Natural killer cell (primary cell): ENCODE measurements at regions not wholly inside any gene's neighbourhood (a gene's known extent, or its start where the extent isn't known, plus 50 kb on each side); places are given as distances from the start of the nearest gene placed in this dataset.
A peak's percentile ranks its signal among the peaks of the same experiment; 100 is the strongest.
"Not testable (repeated sequence)": the region's sequence is repeated elsewhere in the genome, so short reads cannot be mapped to it uniquely, and the experiment has no call there.

Experiments used
- ATAC-seq, 3 donors: fragments of 150-1000 bp in 2 of 3; fragments of 200-7000 bp in 1 of 3; cut with Tn5 transposase; 1 replicate in 1 of 3; 2 replicates in 2 of 3; pipeline ENCODE4 v1.10.0; 2021; ENCODE audit warnings: mild to moderate bottlenecking in 2 of 3, moderate library complexity in 2 of 3
- DNase-seq, 2 donors: peaks; one replicate each; pipeline versions ENCODE4 v3.0.0 to v3.0.0-alpha.2; 2013 to 2021; ENCODE audit warnings: mixed read lengths in 1 of 2
- H3K27ac ChIP-seq: one replicate; pipeline ENCODE4 v1.5.1; 2013; ENCODE audit warnings: mild to moderate bottlenecking, low read length
- H3K27me3 ChIP-seq: one replicate; pipeline ENCODE4 v1.6.1; 2013; ENCODE audit warnings: low read length; ENCODE audit not compliant: control insufficient read depth, insufficient read depth
- H3K36me3 ChIP-seq: one replicate; pipeline ENCODE4 v1.6.1; 2013; ENCODE audit warnings: low read length; ENCODE audit not compliant: control insufficient read depth, insufficient read depth
- H3K4me1 ChIP-seq: one replicate; pipeline ENCODE4 v1.6.1; 2013; ENCODE audit warnings: low read length; ENCODE audit not compliant: control insufficient read depth, insufficient read depth
- H3K4me3 ChIP-seq: one replicate; pipeline ENCODE4 v1.5.1; 2013; ENCODE audit warnings: low read length
- H3K9me3 ChIP-seq: one replicate; pipeline ENCODE4 v1.6.1; 2013; ENCODE audit warnings: low read length; ENCODE audit not compliant: control insufficient read depth, insufficient read depth
- H3K27ac Mint-ChIP-seq, 2 donors: one replicate each; pipeline ENCODE4 v1.8.0; 2022; ENCODE audit warnings: mild to moderate bottlenecking in 2 of 2, mixed read lengths in 2 of 2, moderate library complexity in 1 of 2
- H3K27me3 Mint-ChIP-seq, 2 donors: one replicate each; pipeline ENCODE4 v1.8.0; 2022; ENCODE audit warnings: low read depth in 2 of 2, mixed read lengths in 2 of 2
- H3K36me3 Mint-ChIP-seq: one replicate; pipeline ENCODE4 v1.8.0; 2022; ENCODE audit warnings: mixed read lengths
- H3K4me1 Mint-ChIP-seq, 2 donors: one replicate each; pipeline ENCODE4 v1.8.0; 2022; ENCODE audit warnings: mixed read lengths in 2 of 2
- H3K4me3 Mint-ChIP-seq: one replicate; pipeline ENCODE4 v1.8.0; 2022; ENCODE audit warnings: mild to moderate bottlenecking, moderate library complexity, mixed read lengths
- H3K9me3 Mint-ChIP-seq, 2 donors: one replicate each; pipeline ENCODE4 v1.8.0; 2022; ENCODE audit warnings: mixed read lengths in 2 of 2
- WGBS: methylation state at CpG from one replicate; pipeline ENCODE4 v1.1.7; 2013; ENCODE audit warnings: missing lambda C conversion rate; ENCODE audit not compliant: insufficient coverage; 5-methylcytosine and 5-hydroxymethylcytosine counted together
- intact Hi-C: fragments of 100-400 bp; cut with micrococcal nuclease; formaldehyde crosslinking; loops from one replicate; pipeline ENCODE4 v1.14.2; 2022
- TF ChIP-seq, protein P1 (sequence below): fragments of 200-600 bp; IDR thresholded peaks from one replicate; pipeline ENCODE4 v1.8.0; 2022; ENCODE audit warnings: antibody characterized with exemption

DNA sequence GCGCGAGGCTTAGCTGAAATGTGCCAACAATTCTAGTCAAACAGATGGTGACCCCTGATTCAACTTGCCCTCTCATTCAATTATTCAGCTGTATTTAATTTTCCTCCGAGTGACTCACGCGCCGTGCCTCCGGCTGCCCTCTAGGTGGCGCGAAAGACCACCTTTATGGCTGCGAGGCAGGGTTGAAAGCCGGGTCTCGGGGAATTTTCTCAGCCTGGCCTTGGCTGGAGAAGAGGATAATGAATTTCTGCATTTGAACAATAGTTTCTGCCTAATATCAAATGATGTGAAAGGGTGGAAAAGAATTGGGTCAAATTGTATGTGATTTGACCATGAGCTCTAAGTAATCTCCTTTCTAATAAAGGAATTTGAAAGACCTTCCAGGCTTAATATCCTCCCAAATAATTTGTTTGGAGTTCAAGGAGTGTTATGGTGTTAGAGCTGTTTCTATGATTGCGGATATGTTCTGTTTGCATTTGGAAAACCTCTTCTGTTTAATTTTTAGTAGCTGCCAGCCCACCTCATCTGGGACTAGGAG, 310.9 kb downstream of the ZNF536 start:
- intact Hi-C loops: loop anchor here (1.0 to 10.0 kb wide), 2 partner anchors 862 to 1541 kb away; no protein-coding TSS in a partner anchor
- no peaks in the 10 kb centered on the region for H3K4me1 Mint-ChIP-seq
- H3K9me3 ChIP-seq: no peaks in the 10 kb centered on the region
- no peaks in the 10 kb centered on the region for H3K36me3 Mint-ChIP-seq
- no peak overlapping the region for H3K27ac Mint-ChIP-seq
- H3K27ac ChIP-seq: no peak overlapping the region
- H3K9me3 Mint-ChIP-seq: no peaks in the 10 kb centered on the region
- no peak overlapping the region for H3K4me3 ChIP-seq
- 6% methylated on average over 13 of the region's 13 CpGs for WGBS
- H3K4me3 Mint-ChIP-seq: no peak overlapping the region
- H3K36me3 ChIP-seq: no peaks in the 10 kb centered on the region
- DNase-seq (peak; percentile 25 to 63), ATAC-seq (peak in 2 of 3 donors; percentile 38 to 67)
- H3K4me1 ChIP-seq: no peaks in the 10 kb centered on the region
- TF ChIP-seq, protein P1, sequence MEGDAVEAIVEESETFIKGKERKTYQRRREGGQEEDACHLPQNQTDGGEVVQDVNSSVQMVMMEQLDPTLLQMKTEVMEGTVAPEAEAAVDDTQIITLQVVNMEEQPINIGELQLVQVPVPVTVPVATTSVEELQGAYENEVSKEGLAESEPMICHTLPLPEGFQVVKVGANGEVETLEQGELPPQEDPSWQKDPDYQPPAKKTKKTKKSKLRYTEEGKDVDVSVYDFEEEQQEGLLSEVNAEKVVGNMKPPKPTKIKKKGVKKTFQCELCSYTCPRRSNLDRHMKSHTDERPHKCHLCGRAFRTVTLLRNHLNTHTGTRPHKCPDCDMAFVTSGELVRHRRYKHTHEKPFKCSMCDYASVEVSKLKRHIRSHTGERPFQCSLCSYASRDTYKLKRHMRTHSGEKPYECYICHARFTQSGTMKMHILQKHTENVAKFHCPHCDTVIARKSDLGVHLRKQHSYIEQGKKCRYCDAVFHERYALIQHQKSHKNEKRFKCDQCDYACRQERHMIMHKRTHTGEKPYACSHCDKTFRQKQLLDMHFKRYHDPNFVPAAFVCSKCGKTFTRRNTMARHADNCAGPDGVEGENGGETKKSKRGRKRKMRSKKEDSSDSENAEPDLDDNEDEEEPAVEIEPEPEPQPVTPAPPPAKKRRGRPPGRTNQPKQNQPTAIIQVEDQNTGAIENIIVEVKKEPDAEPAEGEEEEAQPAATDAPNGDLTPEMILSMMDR: peak; percentile 81
- no peaks in the 10 kb centered on the region for H3K27me3 ChIP-seq
- H3K27me3 Mint-ChIP-seq: peaks cover 32 to 50% of the 10 kb centered on the region in 2 donors

DNA sequence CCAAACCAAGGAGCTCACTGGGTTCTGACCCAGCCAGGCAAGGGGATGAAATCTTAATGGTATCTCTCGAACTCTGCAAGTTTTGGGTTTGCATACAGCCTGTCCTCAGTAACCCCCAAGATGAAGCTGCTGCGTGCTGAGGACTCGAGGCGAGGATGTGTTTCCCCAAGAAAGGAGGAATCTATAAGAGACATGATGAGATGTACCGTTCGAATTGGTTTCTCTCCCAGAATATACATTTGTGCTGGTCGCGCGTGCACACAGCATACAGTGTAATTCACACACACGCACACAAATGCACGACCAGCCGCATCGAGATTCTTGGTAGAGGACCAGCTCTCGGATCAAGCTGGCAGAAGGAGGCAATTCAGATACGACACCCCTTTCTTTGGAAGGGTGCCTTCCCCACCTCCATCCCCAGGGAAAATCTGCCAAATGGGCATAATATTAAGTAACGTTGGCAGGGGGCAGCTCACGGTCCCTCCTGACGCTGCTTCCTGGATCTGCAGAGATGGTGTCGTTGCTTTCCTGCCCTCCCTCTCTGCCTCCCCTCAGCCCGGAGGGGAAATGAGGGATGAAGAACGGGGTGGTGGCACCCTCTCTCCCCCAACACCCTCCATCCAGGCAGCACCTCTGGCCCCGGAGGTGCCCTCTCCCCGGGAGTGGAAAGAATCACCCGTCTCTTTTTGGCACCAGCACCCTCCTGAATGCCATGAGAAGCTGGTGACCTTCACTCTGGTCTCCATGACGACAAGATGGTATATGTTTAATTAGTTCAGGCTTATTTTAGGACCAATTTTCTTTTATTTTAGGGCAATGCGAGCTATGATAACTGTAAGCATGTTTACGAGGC, 310.2 kb downstream of the ZNF536 start:
- TF ChIP-seq, protein P1: no peak
- no peak overlapping the region for H3K27ac Mint-ChIP-seq
- H3K4me1 Mint-ChIP-seq: no peaks in the 10 kb centered on the region

DNA sequence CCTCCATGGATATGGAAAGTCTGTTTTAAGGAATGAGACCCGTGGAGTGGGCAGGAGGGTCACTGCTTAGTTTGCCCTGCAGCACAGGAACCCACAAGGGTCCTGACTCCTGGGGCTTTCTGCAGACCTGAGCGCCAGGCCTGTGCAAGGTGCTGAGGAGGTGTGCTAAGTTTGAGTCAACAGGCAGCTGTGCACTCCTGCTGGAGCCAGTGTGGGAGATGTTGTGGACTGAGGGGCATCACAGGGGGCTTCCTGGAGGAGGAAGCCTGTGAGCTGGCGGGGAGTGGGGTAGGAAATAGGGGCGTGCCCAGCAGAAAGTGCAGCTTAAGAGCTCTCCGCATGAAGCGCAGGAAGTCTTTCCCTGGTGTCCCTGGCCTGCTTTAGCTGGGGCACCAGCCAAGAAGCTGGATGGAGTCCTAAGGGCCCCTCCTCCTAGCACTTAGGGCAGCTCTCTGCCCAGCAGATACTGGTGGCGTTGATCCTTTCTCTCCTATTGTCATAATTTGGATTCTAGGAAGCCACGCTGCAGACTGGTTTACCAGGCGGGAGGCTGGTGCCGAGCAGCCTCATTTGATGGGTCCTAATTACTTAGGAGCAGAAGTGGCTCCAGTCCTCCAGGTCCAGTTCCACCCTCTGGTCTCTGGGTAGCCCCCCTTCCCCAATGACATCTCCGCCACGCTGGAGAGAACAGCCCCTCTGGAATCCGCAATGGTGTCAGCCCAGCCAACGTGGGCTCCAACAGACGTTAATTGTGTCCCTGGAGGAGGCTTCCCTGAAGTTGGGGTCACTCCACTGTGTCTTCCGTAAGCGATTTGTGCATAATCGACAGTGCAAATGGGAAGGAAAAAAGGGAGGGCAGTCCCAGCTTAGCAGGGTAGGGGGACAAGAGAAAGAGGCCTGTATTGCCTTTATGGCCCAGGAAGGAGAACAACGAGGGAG, 309.2 kb downstream of the ZNF536 start:
- ATAC-seq (no peak), DNase-seq (no peak)
- Mint-ChIP-seq H3K36me3 (no peaks in the 10 kb centered on the region), H3K9me3 (no peaks in the 10 kb centered on the region), H3K27me3 (peaks cover 24 to 34% of the 10 kb centered on the region in 2 donors), H3K4me3 (no peak overlapping the region), H3K4me1 (no peaks in the 10 kb centered on the region), H3K27ac (no peak overlapping the region)
- no peak overlapping the region for H3K27ac ChIP-seq
- intact Hi-C loops: loop anchor here (10.0 kb wide), 1 partner anchor 863 kb away; no protein-coding TSS in a partner anchor
- H3K36me3 ChIP-seq: no peaks in the 10 kb centered on the region
- H3K9me3 ChIP-seq: no peaks in the 10 kb centered on the region
- H3K4me1 ChIP-seq: no peaks in the 10 kb centered on the region
- TF ChIP-seq, protein P1: no peak
- H3K27me3 ChIP-seq: no peaks in the 10 kb centered on the region
- 79% methylated on average over 19 of the region's 19 CpGs for WGBS
- no peak overlapping the region for H3K4me3 ChIP-seq

More for the DNA sequence above, 310.2 kb downstream of the ZNF536 start:
- Histone ChIP-seq H3K36me3 (no peaks in the 10 kb centered on the region), H3K4me3 (no peak overlapping the region), H3K4me1 (no peaks in the 10 kb centered on the region), H3K9me3 (no peaks in the 10 kb centered on the region), H3K27ac (no peak overlapping the region), H3K27me3 (no peaks in the 10 kb centered on the region)
- WGBS: 65% methylated on average over 27 of the region's 27 CpGs
- H3K36me3 Mint-ChIP-seq: no peaks in the 10 kb centered on the region
- DNase-seq: no peak
- intact Hi-C loops: loop anchor here (10.0 kb wide), 1 partner anchor 862 kb away; no protein-coding TSS in a partner anchor
- no peak for ATAC-seq
- H3K4me3 Mint-ChIP-seq: no peak overlapping the region
- H3K9me3 Mint-ChIP-seq: no peaks in the 10 kb centered on the region
- peaks cover 31 to 43% of the 10 kb centered on the region in 2 donors for H3K27me3 Mint-ChIP-seq

DNA sequence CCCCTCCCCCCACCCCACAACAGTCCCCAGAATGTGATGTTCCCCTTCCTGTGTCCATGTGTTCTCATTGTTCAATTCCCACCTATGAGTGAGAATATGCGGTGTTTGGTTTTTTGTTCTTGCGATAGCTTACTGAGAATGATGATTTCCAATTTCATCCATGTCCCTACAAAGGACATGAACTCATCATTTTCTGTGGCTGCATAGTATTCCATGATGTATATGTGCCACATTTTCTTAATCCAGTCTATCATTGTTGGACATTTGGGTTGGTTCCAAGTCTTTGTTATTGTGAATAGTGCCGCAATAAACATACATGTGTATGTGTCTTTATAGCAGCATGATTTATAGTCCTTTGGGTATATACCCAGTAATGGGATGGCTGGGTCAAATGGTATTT, 308.2 kb downstream of the ZNF536 start:
- not testable (repeated sequence) for H3K36me3 Mint-ChIP-seq, H3K4me1 ChIP-seq, H3K27ac Mint-ChIP-seq, H3K27me3 ChIP-seq, DNase-seq, H3K4me3 ChIP-seq, H3K36me3 ChIP-seq, H3K9me3 ChIP-seq, ATAC-seq, H3K27ac ChIP-seq, H3K4me3 Mint-ChIP-seq, H3K9me3 Mint-ChIP-seq, H3K4me1 Mint-ChIP-seq
- intact Hi-C loops: loop anchor here (10.0 kb wide), 1 partner anchor 864 kb away; no protein-coding TSS in a partner anchor
- peaks cover 14 to 24% of the 10 kb centered on the region in 2 donors for H3K27me3 Mint-ChIP-seq
- WGBS: no CpG with 5 or more reads among the region's 3 CpGs
